Neural cell (in vitro differentiated cells): ENCODE measurements at regions not wholly inside any gene's neighbourhood (a gene's known extent, or its start where the extent isn't known, plus 50 kb on each side); places are given as distances from the start of the nearest gene placed in this dataset.

Source experiments
- H2AFZ ChIP-seq: fragments of 200-600, 300-800 bp; sonication (generic), shearing (Covaris generic); 2 replicates; pipeline ENCODE4 v1.6.0; 2014; ENCODE audit warnings: low read depth, mild to moderate bottlenecking, antibody characterized with exemption, low read length, moderate library complexity
- H3F3A ChIP-seq: fragments of 200-600 bp; shearing (Covaris generic); 2 replicates; pipeline ENCODE4 v1.6.1; 2016; ENCODE audit warnings: mild to moderate bottlenecking, moderate library complexity, mixed read lengths, antibody characterized with exemption, low read length; ENCODE audit not compliant: insufficient read depth, poor library complexity, severe bottlenecking
- H3K27ac ChIP-seq: fragments of 200-600, 300-800 bp; sonication (generic), shearing (Covaris generic); 2 replicates; pipeline ENCODE4 v1.5.1; 2014; ENCODE audit warnings: mild to moderate bottlenecking, low read length, moderate library complexity
- H3K27me3 ChIP-seq: fragments of 300-800, 200-600 bp; sonication (generic), shearing (Covaris generic); 2 replicates; pipeline ENCODE4 v1.6.0; 2014; ENCODE audit warnings: mild to moderate bottlenecking, low read depth, low read length, moderate library complexity; ENCODE audit not compliant: insufficient read depth
- H3K36me3 ChIP-seq: fragments of 300-800, 200-600 bp; sonication (generic), shearing (Covaris generic); 2 replicates; pipeline ENCODE4 v1.5.1; 2014; ENCODE audit warnings: mild to moderate bottlenecking, antibody characterized with exemption, low read length, moderate library complexity; ENCODE audit not compliant: insufficient read depth
- H3K4me2 ChIP-seq: fragments of 300-800, 200-600 bp; sonication (generic), shearing (Covaris generic); 2 replicates; pipeline ENCODE4 v1.6.0; 2014; ENCODE audit warnings: mild to moderate bottlenecking, low read length
- H3K4me3 ChIP-seq: fragments of 300-800, 200-600 bp; sonication (generic), shearing (Covaris generic); 2 replicates; pipeline ENCODE4 v1.5.1; 2014; ENCODE audit warnings: mild to moderate bottlenecking, low read length, moderate library complexity
- H3K79me2 ChIP-seq: fragments of 200-600 bp; shearing (Covaris generic); replicated peaks from 2 replicates; pipeline ENCODE4 v1.6.0; 2014; ENCODE audit warnings: mild to moderate bottlenecking, low read length, moderate library complexity; ENCODE audit not compliant: insufficient read depth
- H3K9ac ChIP-seq: fragments of 300-800, 200-600 bp; sonication (generic), shearing (Covaris generic); 2 replicates; pipeline ENCODE4 v1.6.1; 2016; ENCODE audit warnings: mild to moderate bottlenecking, low read length, mixed read lengths
- H3K9me2 ChIP-seq: fragments of 200-600 bp; shearing (Covaris generic); 2 replicates; pipeline ENCODE4 v1.6.1; 2016; ENCODE audit warnings: mild to moderate bottlenecking, low read length, mixed read lengths; ENCODE audit not compliant: insufficient read depth
- H3K9me3 ChIP-seq: fragments of 200-600, 300-800 bp; sonication (generic), shearing (Covaris generic); 2 replicates; pipeline ENCODE4 v1.6.1; 2016; ENCODE audit warnings: mild to moderate bottlenecking, mixed run types, low read length, moderate library complexity, mixed read lengths
- H4K20me1 ChIP-seq: fragments of 200-600 bp; shearing (Covaris generic); 2 replicates; pipeline ENCODE4 v1.6.1; 2016; ENCODE audit warnings: mild to moderate bottlenecking, mixed run types; ENCODE audit not compliant: insufficient read depth
- CTCF ChIP-seq: fragments of 450-650 bp; IDR thresholded peaks from 2 replicates; pipeline ENCODE4 v1.5.1; 2014; ENCODE audit warnings: antibody characterized with exemption, mild to moderate bottlenecking, moderate library complexity; ENCODE audit not compliant: poor library complexity, severe bottlenecking
- EP300 ChIP-seq: fragments of 450-650 bp; conservative IDR thresholded peaks from 2 replicates; pipeline ENCODE4 v1.6.1; 2014; ENCODE audit warnings: antibody characterized with exemption, mild to moderate bottlenecking, moderate library complexity; ENCODE audit not compliant: poor library complexity, severe bottlenecking
- EZH2 ChIP-seq: fragments of 200-600, 300-800 bp; shearing (Covaris generic), sonication (generic); IDR thresholded peaks from 2 replicates; pipeline ENCODE4 v1.6.1; 2014; ENCODE audit warnings: antibody characterized with exemption, low read length, borderline replicate concordance, mild to moderate bottlenecking; ENCODE audit not compliant: insufficient read depth, poor library complexity, severe bottlenecking
- MXI1 ChIP-seq: fragments of 450-650 bp; conservative IDR thresholded peaks from 2 replicates; pipeline ENCODE4 v1.6.1; 2014; ENCODE audit warnings: antibody characterized with exemption, mild to moderate bottlenecking; ENCODE audit not compliant: poor library complexity, severe bottlenecking
- POLR2AphosphoS5 ChIP-seq: IDR thresholded peaks from 2 replicates; pipeline ENCODE4 v1.6.1; 2012
- RAD21 ChIP-seq: fragments of 450-650 bp; conservative IDR thresholded peaks from 2 replicates; pipeline ENCODE4 v1.6.1; 2014; ENCODE audit warnings: antibody characterized with exemption, mild to moderate bottlenecking, moderate library complexity
- REST ChIP-seq: IDR thresholded peaks from 2 replicates; pipeline ENCODE4 v1.6.1; 2012; ENCODE audit warnings: borderline replicate concordance
- SMC3 ChIP-seq: fragments of 450-650 bp; conservative IDR thresholded peaks from 2 replicates; pipeline ENCODE4 v1.6.1; 2014; ENCODE audit warnings: antibody characterized with exemption, mild to moderate bottlenecking, moderate library complexity; ENCODE audit not compliant: poor library complexity
- TAF1 ChIP-seq: IDR thresholded peaks from 2 replicates; pipeline ENCODE4 v1.6.1; 2012; ENCODE audit warnings: low read depth

- Histone ChIP-seq H3K4me2 (peak overlapping the region; percentile 89), H3K27me3 (peaks cover 43% of the 10 kb centered on the region), H2AFZ (no peak overlapping the region)
Measured at GRCh38 chr10:101290881-101291280, 61.6 kb upstream of the LBX1 start.

More at GRCh38 chr10:101290881-101291280, 61.6 kb upstream of the LBX1 start:
- Histone ChIP-seq H3K9me2 (no peaks in the 10 kb centered on the region), H3K9ac (peak overlapping the region; percentile 98), H3F3A (peaks cover 7% of the 10 kb centered on the region), H3K4me3 (peak overlapping the region; percentile 81), H3K9me3 (no peaks in the 10 kb centered on the region), H3K79me2 (no peaks in the 10 kb centered on the region), H3K36me3 (no peaks in the 10 kb centered on the region), H4K20me1 (no peaks in the 10 kb centered on the region), H3K27ac (peak overlapping the region; percentile 100)
- TF ChIP-seq MXI1 (no peak), TAF1 (no peak), POLR2AphosphoS5 (no peak), RAD21 (no peak), EP300 (no peak), SMC3 (no peak), REST (no peak), CTCF (no peak), EZH2 (no peak)
